H1 (cell line): ENCODE measurements at regions not wholly inside any gene's neighbourhood (a gene's known extent, or its start where the extent isn't known, plus 50 kb on each side); places are given as distances from the start of the nearest gene placed in this dataset.

Experiments used
- CTCF ChIA-PET: fragments of 300-600 bp; sonication (Branson Sonifier 250); formaldehyde crosslinking; loops from one replicate; lab custom pipeline; 2021; ENCODE audit not compliant: partially characterized antibody; lab: Charles Lee
- POLR2A ChIA-PET: fragments of 300-600 bp; sonication (Branson Sonifier 250); formaldehyde crosslinking; loops from one replicate; lab custom pipeline; 2021; ENCODE audit warnings: inconsistent platforms; ENCODE audit not compliant: partially characterized antibody; lab: Charles Lee
- DNase-seq, 2 experiments: peaks; one replicate each; pipeline versions ENCODE4 v3.0.0 to v3.0.0-alpha.2; 2010 to 2022; ENCODE audit warnings: low spot score in 2 of 2, low read depth in 1 of 2, mixed read lengths in 1 of 2
- FAIRE-seq: peaks from 2 replicates; lab custom pipeline; 2011; peaks lifted over from hg19 to GRCh38; lab: Jason Lieb, UNC
- H2AFZ ChIP-seq: 2 replicates; pipeline ENCODE4 v1.8.1; 2012; ENCODE audit warnings: low read length, inconsistent platforms
- H2AK5ac ChIP-seq: 2 replicates; pipeline ENCODE4 v1.6.1; 2013; ENCODE audit warnings: low read depth, low read length
- H2BK120ac ChIP-seq: replicated peaks from 2 replicates; pipeline ENCODE3; 2013; ENCODE audit warnings: low read depth, low read length, inconsistent platforms
- H2BK12ac ChIP-seq: 2 replicates; pipeline ENCODE4 v1.6.1; 2013; ENCODE audit warnings: low read depth, low read length
- H2BK15ac ChIP-seq: 2 replicates; pipeline ENCODE4 v1.6.1; 2013; ENCODE audit warnings: low read length
- H2BK20ac ChIP-seq: 2 replicates; pipeline ENCODE4 v1.6.1; 2013; ENCODE audit warnings: low read length
- H2BK5ac ChIP-seq: 2 replicates; pipeline ENCODE4 v1.6.1; 2013; ENCODE audit warnings: low read depth, low read length
- H3K14ac ChIP-seq: 2 replicates; pipeline ENCODE4 v1.6.1; 2013; ENCODE audit warnings: inconsistent platforms; ENCODE audit not compliant: insufficient read length
- H3K18ac ChIP-seq: 2 replicates; pipeline ENCODE4 v1.6.1; 2013; ENCODE audit warnings: low read length; ENCODE audit errors: extremely low read depth
- H3K23ac ChIP-seq: 2 replicates; pipeline ENCODE4 v1.6.1; 2013; ENCODE audit warnings: inconsistent platforms; ENCODE audit not compliant: insufficient read length
- H3K23me2 ChIP-seq: 2 replicates; pipeline ENCODE4 v1.6.1; 2013; ENCODE audit warnings: low read depth, low read length
- H3K27ac ChIP-seq: 2 replicates; pipeline ENCODE4 v1.6.1; 2011; ENCODE audit warnings: low read depth, low read length, inconsistent platforms
- H3K27me3 ChIP-seq, 4 experiments: replicated peaks in 1 of 4; 1 replicate in 1 of 4; 2 replicates in 3 of 4; pipeline versions ENCODE4 v1.6.1 to v1.8.1; 2011 to 2013; ENCODE audit warnings: low read length in 3 of 4, mild to moderate bottlenecking in 3 of 4, inconsistent platforms in 2 of 4, mixed read lengths in 2 of 4, moderate library complexity in 1 of 4; ENCODE audit not compliant: control insufficient read depth in 3 of 4, insufficient read depth in 3 of 4; ENCODE audit errors: extremely low read depth in 1 of 4
- H3K36me3 ChIP-seq, 4 experiments: 2 replicates each; pipeline versions ENCODE4 v1.6.1 to v1.8.1; 2011 to 2013; ENCODE audit warnings: mild to moderate bottlenecking in 4 of 4, low read length in 3 of 4, moderate library complexity in 2 of 4, control low read depth in 1 of 4, inconsistent platforms in 1 of 4; ENCODE audit not compliant: insufficient read depth in 4 of 4, control insufficient read depth in 2 of 4
- H3K4ac ChIP-seq: replicated peaks from 2 replicates; pipeline ENCODE3; 2013; ENCODE audit warnings: low read length, low read depth, mixed read lengths, inconsistent platforms; ENCODE audit not compliant: insufficient read length
- H3K4me1 ChIP-seq, 4 experiments: replicated peaks in 1 of 4; 1 replicate in 1 of 4; 2 replicates in 3 of 4; pipeline versions ENCODE4 v1.6.1 to v1.8.1; 2011 to 2013; ENCODE audit warnings: low read length in 3 of 4, inconsistent platforms in 2 of 4, mixed read lengths in 1 of 4; ENCODE audit not compliant: insufficient read depth in 4 of 4, control insufficient read depth in 3 of 4
- H3K4me2 ChIP-seq, 2 experiments: 2 replicates each; pipeline versions ENCODE4 v1.6.1 to v1.8.1; 2011 to 2013; ENCODE audit warnings: low read depth in 2 of 2, low read length in 2 of 2, control low read depth in 1 of 2, inconsistent platforms in 1 of 2, mild to moderate bottlenecking in 1 of 2; ENCODE audit not compliant: insufficient read depth in 1 of 2
- H3K4me3 ChIP-seq, 4 experiments: fragments of 200-600, 300-600 bp in 1 of 4; sonication (generic), shearing (Covaris generic), sonication (Bioruptor Twin) in 1 of 4; 2 replicates each; pipeline versions ENCODE4 v1.5.1 to v1.8.1; 2011 to 2016; ENCODE audit warnings: low read length in 4 of 4, low read depth in 3 of 4, control low read depth in 2 of 4, inconsistent platforms in 2 of 4, mild to moderate bottlenecking in 2 of 4, mixed read lengths in 1 of 4, moderate library complexity in 1 of 4; ENCODE audit not compliant: insufficient read depth in 2 of 4; ENCODE audit errors: extremely low read depth in 1 of 4
- H3K56ac ChIP-seq: replicated peaks from 2 replicates; pipeline ENCODE3; 2013; ENCODE audit warnings: low read depth, mild to moderate bottlenecking, mixed read lengths, low read length, inconsistent platforms; ENCODE audit not compliant: insufficient read length
- H3K79me1 ChIP-seq: 2 replicates; pipeline ENCODE4 v1.6.1; 2013; ENCODE audit warnings: low read depth, low read length, control low read depth
- H3K79me2 ChIP-seq, 2 experiments: 2 replicates each; pipeline versions ENCODE4 v1.6.1 to v1.8.1; 2012 to 2013; ENCODE audit warnings: low read length in 2 of 2, mild to moderate bottlenecking in 2 of 2, inconsistent platforms in 1 of 2; ENCODE audit not compliant: insufficient read depth in 2 of 2, control insufficient read depth in 1 of 2
- H3K9ac ChIP-seq, 4 experiments: replicated peaks in 1 of 4; 1 replicate in 1 of 4; 2 replicates in 3 of 4; pipeline versions ENCODE4 v1.6.1 to v1.8.1; 2011 to 2013; ENCODE audit warnings: low read depth in 3 of 4, low read length in 3 of 4, control low read depth in 2 of 4, mild to moderate bottlenecking in 2 of 4, moderate library complexity in 2 of 4, inconsistent platforms in 1 of 4; ENCODE audit errors: extremely low read depth in 1 of 4
- H3K9me3 ChIP-seq, 2 experiments: 2 replicates each; pipeline versions ENCODE4 v1.6.1 to v1.8.1; 2012 to 2013; ENCODE audit warnings: mild to moderate bottlenecking in 2 of 2, moderate library complexity in 2 of 2, control low read depth in 1 of 2, inconsistent platforms in 1 of 2, low read depth in 1 of 2, low read length in 1 of 2, mixed read lengths in 1 of 2; ENCODE audit not compliant: insufficient read depth in 2 of 2
- H4K20me1 ChIP-seq, 2 experiments: replicated peaks in 1 of 2; 2 replicates each; pipeline versions ENCODE3 to v1.8.1; 2011 to 2013; ENCODE audit warnings: inconsistent platforms in 2 of 2, low read length in 2 of 2, mild to moderate bottlenecking in 1 of 2; ENCODE audit not compliant: insufficient read depth in 2 of 2, control insufficient read depth in 1 of 2
- H4K5ac ChIP-seq: 2 replicates; pipeline ENCODE4 v1.6.1; 2013; ENCODE audit warnings: low read length, low read depth, mixed read lengths, inconsistent platforms; ENCODE audit not compliant: insufficient read length
- H4K8ac ChIP-seq: 2 replicates; pipeline ENCODE4 v1.8.0; 2013; ENCODE audit warnings: mild to moderate bottlenecking, moderate library complexity, low read length, inconsistent platforms; ENCODE audit not compliant: insufficient read depth; ENCODE audit errors: extremely low read depth
- H4K91ac ChIP-seq: replicated peaks from 2 replicates; pipeline ENCODE3; 2013; ENCODE audit warnings: low read length, mixed read lengths, inconsistent platforms; ENCODE audit not compliant: insufficient read length
- ASH2L ChIP-seq: fragments of 200-600, 300-600 bp; sonication (generic); IDR thresholded peaks from one replicate; pipeline ENCODE4 v1.7.1; 2017; ENCODE audit warnings: low read length
- WGBS, 2 experiments: shearing (Covaris generic) in 1 of 2; methylation state at CpG; one replicate each; pipeline versions ENCODE4 v1.1.6 to v1.1.7; 2013 to 2015; ENCODE audit warnings: low lambda C conversion rate in 2 of 2, mixed read lengths in 2 of 2, inconsistent platforms in 1 of 2, low coverage in 1 of 2, missing lambda C conversion rate in 1 of 2; ENCODE audit not compliant: insufficient replicate concordance in 2 of 2, insufficient coverage in 1 of 2, insufficient read length in 1 of 2; ENCODE audit errors: extremely low coverage in 1 of 2, missing lambda C conversion rate in 1 of 2; 5-methylcytosine and 5-hydroxymethylcytosine counted together

- POLR2A ChIA-PET, result no interaction called here
- Histone ChIP-seq H2BK20ac (no peak overlapping the region), H4K5ac (no peak overlapping the region), H3K79me1 (no peaks in the 10 kb centered on the region), H2AFZ (no peak overlapping the region), H3K56ac (no peak overlapping the region), H3K4me1 (no peaks in the 10 kb centered on the region), H2BK5ac (no peak overlapping the region), H3K4ac (no peak overlapping the region), H4K8ac (no peak overlapping the region), H3K14ac (no peak overlapping the region), H2BK120ac (no peak overlapping the region), H4K20me1 (no peaks in the 10 kb centered on the region), H3K27me3 (no peaks in the 10 kb centered on the region), H2AK5ac (no peak overlapping the region), H3K9me3 (no peaks in the 10 kb centered on the region), H3K79me2 (no peaks in the 10 kb centered on the region), H3K4me3 (no peak overlapping the region), H2BK15ac (no peak overlapping the region), H3K23ac (no peak overlapping the region), H3K27ac (no peak overlapping the region), H2BK12ac (no peak overlapping the region), H3K18ac (no peak overlapping the region), H3K9ac (no peak overlapping the region), H3K4me2 (no peak overlapping the region), H4K91ac (peak overlapping the region; percentile 49), H3K36me3 (no peaks in the 10 kb centered on the region; a peak in 1 of 8 replicates), H3K23me2 (no peaks in the 10 kb centered on the region)
- DNase-seq (no peak), FAIRE-seq (no peak)
- CTCF ChIA-PET, result no interaction called here
- no peak for TF ChIP-seq ASH2L
- 88% methylated on average over 3 of the region's 3 CpGs; no CpG with 5 or more reads in 1 of the 2 experiments for WGBS, 2 experiments
These were observed 459.8 kb downstream of the SOX6 start for GRCh38 chr11:15896530-15896929.
